ENCODE measurements at regions not wholly inside any gene's neighbourhood (a gene's known extent, or its start where the extent isn't known, plus 50 kb on each side); places are given as distances from the start of the nearest gene placed in this dataset.

DNA sequence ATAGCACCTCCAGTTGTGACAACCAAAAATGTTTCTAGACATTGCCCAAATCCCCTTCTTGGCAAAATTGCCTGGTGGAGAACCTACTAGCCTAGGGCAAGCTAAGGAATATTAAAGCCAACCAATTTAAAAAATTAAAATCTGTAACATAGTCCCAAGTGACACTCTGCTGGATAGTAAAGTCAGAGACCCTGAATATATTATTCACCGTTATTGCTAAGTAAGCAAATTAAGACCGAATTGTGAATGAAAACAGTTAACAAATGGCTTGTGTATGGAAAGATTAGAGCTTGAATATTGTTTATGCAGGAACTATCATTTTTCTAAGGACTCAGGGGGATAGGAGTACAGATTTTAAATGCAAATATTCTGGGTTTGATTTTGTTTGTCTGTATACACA lies 208.1 kb downstream of the DMAC1 start:
- TF ChIP-seq CTCF (IDR thresholded peaks at IDR 0.05): no peak
- no peak for TF ChIP-seq POLR2A (IDR thresholded peaks at IDR 0.05)
- no peak for TF ChIP-seq EP300 (IDR thresholded peaks at IDR 0.05; ENCODE audit: low read depth)
